GM12872 (cell line): ENCODE measurements at regions not wholly inside any gene's neighbourhood (a gene's known extent, or its start where the extent isn't known, plus 50 kb on each side); places are given as distances from the start of the nearest gene placed in this dataset.

Experiments used
- TF ChIP-seq, protein P1 (sequence below): IDR thresholded peaks from 3 replicates; pipeline ENCODE4 v1.5.1; 2011; ENCODE audit warnings: low read depth, mild to moderate bottlenecking, low read length, moderate library complexity; ENCODE audit not compliant: insufficient read depth

DNA sequence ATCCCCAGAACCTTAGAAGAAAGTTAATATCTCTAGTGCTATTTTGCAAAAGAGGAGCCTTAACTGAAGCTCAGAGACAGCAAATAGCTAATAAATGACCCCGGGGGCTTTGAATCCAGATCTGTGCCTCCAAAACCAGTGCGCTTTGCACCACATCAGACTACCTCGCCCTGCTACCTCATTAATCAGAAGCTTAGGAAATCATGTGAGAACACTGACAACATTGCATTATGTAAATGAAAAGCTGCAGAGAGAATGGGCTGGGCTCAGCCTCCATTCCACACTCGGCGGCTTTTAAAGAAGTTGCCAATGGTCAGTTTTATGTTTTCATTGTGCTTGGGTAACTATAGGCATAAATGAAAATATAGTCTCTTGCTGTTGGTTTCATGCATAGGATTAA lies 54.0 kb upstream of the STMND1 start:
- TF ChIP-seq, protein P1, sequence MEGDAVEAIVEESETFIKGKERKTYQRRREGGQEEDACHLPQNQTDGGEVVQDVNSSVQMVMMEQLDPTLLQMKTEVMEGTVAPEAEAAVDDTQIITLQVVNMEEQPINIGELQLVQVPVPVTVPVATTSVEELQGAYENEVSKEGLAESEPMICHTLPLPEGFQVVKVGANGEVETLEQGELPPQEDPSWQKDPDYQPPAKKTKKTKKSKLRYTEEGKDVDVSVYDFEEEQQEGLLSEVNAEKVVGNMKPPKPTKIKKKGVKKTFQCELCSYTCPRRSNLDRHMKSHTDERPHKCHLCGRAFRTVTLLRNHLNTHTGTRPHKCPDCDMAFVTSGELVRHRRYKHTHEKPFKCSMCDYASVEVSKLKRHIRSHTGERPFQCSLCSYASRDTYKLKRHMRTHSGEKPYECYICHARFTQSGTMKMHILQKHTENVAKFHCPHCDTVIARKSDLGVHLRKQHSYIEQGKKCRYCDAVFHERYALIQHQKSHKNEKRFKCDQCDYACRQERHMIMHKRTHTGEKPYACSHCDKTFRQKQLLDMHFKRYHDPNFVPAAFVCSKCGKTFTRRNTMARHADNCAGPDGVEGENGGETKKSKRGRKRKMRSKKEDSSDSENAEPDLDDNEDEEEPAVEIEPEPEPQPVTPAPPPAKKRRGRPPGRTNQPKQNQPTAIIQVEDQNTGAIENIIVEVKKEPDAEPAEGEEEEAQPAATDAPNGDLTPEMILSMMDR = no peak

DNA sequence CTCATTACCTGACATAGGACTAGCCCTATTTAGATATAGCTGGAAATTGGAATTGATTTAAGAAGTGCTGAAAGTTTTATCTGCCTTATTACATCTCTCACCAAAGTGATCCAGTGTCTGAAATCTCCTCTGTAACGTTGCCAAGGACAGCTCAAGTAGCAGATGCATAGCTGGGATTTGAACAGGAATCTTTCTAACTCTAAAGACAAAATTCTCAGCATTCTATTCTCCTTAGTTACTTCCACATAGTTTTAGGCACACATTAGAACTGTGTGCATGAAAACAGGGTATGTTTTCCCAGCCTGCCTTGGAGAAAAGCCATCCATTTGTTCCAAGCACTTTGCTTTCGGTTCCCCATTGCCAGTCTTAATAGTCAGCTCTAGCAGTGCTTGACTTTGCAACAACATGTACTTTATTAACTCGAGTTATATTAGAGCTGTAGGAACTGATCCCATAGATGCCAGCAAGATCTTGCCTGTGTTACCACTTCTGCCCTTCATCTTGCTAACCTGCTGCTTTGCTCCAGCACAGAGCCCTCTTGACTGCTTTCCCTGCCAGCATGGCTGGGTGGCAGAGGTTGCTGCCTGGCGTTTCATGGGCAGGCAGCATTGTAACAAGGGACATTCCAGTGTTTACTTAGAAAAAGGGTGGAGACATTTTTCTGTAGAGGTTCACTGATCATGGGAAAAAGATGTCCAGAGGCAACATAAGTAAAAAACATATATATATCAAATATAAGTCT lies 56.1 kb upstream of the STMND1 start:
- TF ChIP-seq, protein P1 = no peak

DNA sequence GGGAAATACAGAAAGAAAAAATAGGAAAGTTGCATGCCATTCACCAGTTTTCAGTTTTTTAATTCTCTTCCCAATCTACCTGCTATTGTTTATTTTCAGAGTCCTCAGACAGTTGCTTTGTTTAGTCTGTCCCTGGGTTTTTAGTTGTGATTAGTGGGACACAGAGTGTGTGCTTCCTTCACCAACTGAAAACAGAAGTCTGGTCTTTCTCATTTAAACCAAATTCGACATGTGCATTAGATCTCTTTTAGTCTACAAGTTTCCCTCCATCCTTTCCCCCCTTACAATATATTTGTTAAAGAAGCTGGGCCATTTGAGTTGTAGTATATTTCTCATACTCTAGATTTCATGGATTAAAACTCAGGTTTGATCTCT lies 58.7 kb upstream of the STMND1 start:
- TF ChIP-seq, protein P1 = no peak

DNA sequence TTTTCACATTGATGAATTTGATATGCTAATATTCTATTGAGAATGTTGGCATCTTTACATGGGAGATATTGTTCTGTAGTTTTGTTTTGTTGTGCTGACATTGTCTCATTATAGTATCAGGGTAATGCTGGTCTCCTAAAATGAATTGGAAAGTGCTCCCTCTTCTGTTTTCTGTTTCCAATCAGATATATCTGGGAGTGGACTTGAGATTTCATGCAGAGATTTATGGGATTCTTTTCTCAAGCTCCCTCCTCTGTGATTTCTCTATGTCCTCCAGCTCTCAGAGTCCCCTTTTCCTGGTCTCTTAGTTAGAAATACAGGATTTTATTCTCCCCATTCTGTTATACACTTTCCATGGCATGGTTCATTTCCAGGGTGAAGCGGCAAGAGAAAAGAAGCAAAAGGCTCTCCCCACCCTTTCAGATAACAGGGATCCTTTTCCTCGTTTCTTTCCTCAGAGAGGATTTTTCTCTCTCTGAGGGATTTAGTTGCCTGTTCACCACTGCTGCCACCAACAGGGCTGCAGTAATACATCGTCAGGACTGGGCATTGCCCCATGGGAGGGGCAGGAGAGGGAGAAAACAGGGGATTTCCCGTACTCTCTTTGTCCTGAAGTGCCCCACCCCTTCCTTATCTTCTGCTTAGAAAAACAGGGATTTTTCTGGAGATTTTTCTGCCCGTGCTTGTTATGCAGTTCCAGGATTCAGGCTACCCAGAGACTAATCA lies 59.3 kb upstream of the STMND1 start:
- TF ChIP-seq, protein P1 = no peak

DNA sequence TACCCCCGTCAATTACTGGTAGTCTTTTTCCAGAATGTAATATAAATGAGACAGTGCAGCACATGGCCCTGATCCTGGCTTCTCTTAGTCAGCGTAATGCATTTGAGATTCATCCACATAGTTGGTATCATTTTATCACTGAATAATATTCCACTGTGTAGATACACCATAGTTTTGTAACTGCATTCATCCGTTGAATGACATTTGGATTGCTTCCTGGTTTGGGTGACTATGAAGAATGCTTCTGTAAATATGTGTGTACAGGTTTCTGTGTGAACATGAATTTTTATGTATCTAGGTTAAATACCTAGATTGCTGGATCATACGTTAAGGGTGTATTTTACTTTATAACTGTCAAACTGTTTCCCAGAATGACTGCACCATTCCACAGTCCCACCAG lies 62.6 kb upstream of the STMND1 start:
- TF ChIP-seq, protein P1 = no peak

DNA sequence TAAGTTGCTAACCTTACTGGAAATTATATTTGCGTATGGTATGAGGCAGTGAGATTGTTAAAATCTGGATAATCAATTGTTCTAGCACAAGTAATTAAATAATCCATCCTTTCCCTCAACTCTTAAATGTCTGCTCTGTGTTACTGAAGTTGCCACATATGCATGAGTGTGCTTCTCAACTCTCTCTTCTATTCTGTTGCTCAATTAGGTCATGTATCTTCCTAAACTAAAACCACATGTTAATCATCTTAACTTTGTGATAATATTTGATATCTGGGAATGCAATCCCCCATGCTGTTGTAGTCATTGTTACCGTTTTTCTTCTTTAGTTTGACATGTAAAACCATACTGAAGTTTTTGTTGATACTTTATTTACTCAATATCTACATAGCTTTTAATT lies 63.5 kb upstream of the STMND1 start:
- TF ChIP-seq, protein P1 = no peak

DNA sequence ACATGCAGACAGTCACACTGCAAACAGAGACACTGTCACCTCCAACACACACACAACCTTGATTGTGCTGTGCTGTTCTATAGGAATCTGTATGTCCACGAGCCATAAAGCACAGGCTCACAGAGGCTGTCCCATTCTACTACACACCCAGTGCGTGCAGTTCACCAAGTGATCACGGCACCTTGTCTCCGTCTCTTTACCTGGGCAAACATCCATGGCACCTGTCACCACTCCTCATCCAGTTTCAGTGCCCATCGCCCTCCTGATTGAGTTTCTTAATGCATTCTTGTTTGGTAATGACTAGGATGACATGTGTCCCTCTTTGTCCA lies 65.8 kb upstream of the STMND1 start:
- TF ChIP-seq, protein P1 = no peak
